Smooth muscle cell (in vitro differentiated cells): ENCODE measurements at regions not wholly inside any gene's neighbourhood (a gene's known extent, or its start where the extent isn't known, plus 50 kb on each side); places are given as distances from the start of the nearest gene placed in this dataset.
A peak's percentile ranks its signal among the peaks of the same experiment; 100 is the strongest.

Experiments
- DNase-seq: peaks from one replicate; lab custom pipeline; 2025; ENCODE audit not compliant: unreplicated experiment; lab: John Stamatoyannopoulos, UW
- H2AFZ ChIP-seq: fragments of 200-600 bp; sonication (generic); 2 replicates; pipeline ENCODE4 v1.6.0; 2016; ENCODE audit warnings: antibody characterized with exemption, low read depth, mild to moderate bottlenecking
- H3F3A ChIP-seq: fragments of 200-600 bp; sonication (generic); 2 replicates; pipeline ENCODE4 v1.6.0; 2017; ENCODE audit warnings: antibody characterized with exemption, low read depth
- H3K27ac ChIP-seq: fragments of 200-600 bp; sonication (generic); 2 replicates; pipeline ENCODE4 v1.5.1; 2016; ENCODE audit warnings: low read depth, mild to moderate bottlenecking
- H3K27me3 ChIP-seq: fragments of 200-600 bp; sonication (generic); 2 replicates; pipeline ENCODE4 v1.6.1; 2016; ENCODE audit warnings: low read depth, mild to moderate bottlenecking
- H3K36me3 ChIP-seq: fragments of 200-600 bp; sonication (generic); 2 replicates; pipeline ENCODE4 v1.5.1; 2016; ENCODE audit warnings: low read depth
- H3K4me1 ChIP-seq: fragments of 200-600 bp; sonication (generic); 2 replicates; pipeline ENCODE4 v1.5.1; 2016; ENCODE audit warnings: low read depth
- H3K4me2 ChIP-seq: fragments of 200-600 bp; sonication (generic); 2 replicates; pipeline ENCODE4 v1.6.0; 2016; ENCODE audit warnings: mild to moderate bottlenecking
- H3K4me3 ChIP-seq: fragments of 200-600 bp; sonication (generic); 2 replicates; pipeline ENCODE4 v1.5.1; 2016; ENCODE audit warnings: mild to moderate bottlenecking
- H3K79me2 ChIP-seq: fragments of 200-600 bp; sonication (generic); 2 replicates; pipeline ENCODE4 v1.6.0; 2016; ENCODE audit warnings: low read depth, mild to moderate bottlenecking
- H3K9ac ChIP-seq: fragments of 200-600 bp; sonication (generic); 2 replicates; pipeline ENCODE4 v1.6.0; 2016; ENCODE audit warnings: low read depth
- H3K9me3 ChIP-seq: fragments of 200-600 bp; sonication (generic); replicated peaks from 2 replicates; pipeline ENCODE4 v1.5.1; 2016; ENCODE audit warnings: low read depth
- H4K20me1 ChIP-seq: fragments of 200-600 bp; sonication (generic); 2 replicates; pipeline ENCODE4 v1.6.0; 2016; ENCODE audit warnings: low read depth
- WGBS: methylation state at CpG from one replicate; pipeline ENCODE4 v1.1.7; 2016; ENCODE audit warnings: low lambda C conversion rate; 5-methylcytosine and 5-hydroxymethylcytosine counted together
- TF ChIP-seq, protein P1 (sequence below): fragments of 200-600 bp; sonication (generic); IDR thresholded peaks from 2 replicates; pipeline ENCODE4 v1.5.1; 2017; ENCODE audit warnings: borderline replicate concordance, mild to moderate bottlenecking, antibody characterized with exemption; ENCODE audit not compliant: insufficient read depth, poor library complexity, severe bottlenecking

- no peak overlapping the region for H3K9ac ChIP-seq
- DNase-seq, result no peak
- H3K4me2 ChIP-seq, result no peak overlapping the region
- H3F3A ChIP-seq, result no peaks in the 10 kb centered on the region
- no peaks in the 10 kb centered on the region for H3K36me3 ChIP-seq
- TF ChIP-seq, protein P1, sequence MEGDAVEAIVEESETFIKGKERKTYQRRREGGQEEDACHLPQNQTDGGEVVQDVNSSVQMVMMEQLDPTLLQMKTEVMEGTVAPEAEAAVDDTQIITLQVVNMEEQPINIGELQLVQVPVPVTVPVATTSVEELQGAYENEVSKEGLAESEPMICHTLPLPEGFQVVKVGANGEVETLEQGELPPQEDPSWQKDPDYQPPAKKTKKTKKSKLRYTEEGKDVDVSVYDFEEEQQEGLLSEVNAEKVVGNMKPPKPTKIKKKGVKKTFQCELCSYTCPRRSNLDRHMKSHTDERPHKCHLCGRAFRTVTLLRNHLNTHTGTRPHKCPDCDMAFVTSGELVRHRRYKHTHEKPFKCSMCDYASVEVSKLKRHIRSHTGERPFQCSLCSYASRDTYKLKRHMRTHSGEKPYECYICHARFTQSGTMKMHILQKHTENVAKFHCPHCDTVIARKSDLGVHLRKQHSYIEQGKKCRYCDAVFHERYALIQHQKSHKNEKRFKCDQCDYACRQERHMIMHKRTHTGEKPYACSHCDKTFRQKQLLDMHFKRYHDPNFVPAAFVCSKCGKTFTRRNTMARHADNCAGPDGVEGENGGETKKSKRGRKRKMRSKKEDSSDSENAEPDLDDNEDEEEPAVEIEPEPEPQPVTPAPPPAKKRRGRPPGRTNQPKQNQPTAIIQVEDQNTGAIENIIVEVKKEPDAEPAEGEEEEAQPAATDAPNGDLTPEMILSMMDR, result peak; percentile 91
- H3K4me3 ChIP-seq, result no peak overlapping the region
- no peak overlapping the region for H3K27ac ChIP-seq
- H3K4me1 ChIP-seq, result no peaks in the 10 kb centered on the region
- H2AFZ ChIP-seq, result peak overlapping the region; percentile 83
- H3K9me3 ChIP-seq, result no peaks in the 10 kb centered on the region
- no peaks in the 10 kb centered on the region for H3K79me2 ChIP-seq
- H4K20me1 ChIP-seq, result no peaks in the 10 kb centered on the region
- H3K27me3 ChIP-seq, result no peaks in the 10 kb centered on the region
Measured at GRCh38 chr1:99481391-99481996, 164.4 kb upstream of the PALMD start.

DNA sequence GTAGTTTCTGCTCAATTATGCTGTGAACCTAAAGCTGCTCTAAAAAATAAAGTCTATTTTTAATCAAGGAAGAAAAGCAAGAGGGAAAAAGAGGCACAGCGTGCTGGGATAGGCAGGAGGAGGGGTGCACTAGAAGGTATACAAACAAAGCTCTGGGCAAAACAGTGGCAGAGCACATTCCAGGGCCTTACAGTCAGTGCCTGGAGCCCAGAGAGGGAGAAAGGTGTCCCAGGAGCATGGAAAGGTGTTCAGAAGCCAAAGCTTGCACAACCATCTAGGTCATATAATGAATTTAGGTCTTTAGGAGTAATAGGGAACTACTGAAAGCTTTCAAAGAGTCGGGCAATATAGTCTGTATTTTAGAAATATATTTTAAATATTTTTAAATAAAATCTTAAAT is 163.6 kb upstream of the PALMD start:
- Histone ChIP-seq H3K4me1 (no peaks in the 10 kb centered on the region), H2AFZ (no peak overlapping the region)
- TF ChIP-seq, protein P1, result no peak

GRCh38 chr1:99482750-99483149 is 163.2 kb upstream of the PALMD start:
- no peaks in the 10 kb centered on the region for H3K36me3 ChIP-seq
- H3F3A ChIP-seq, result no peaks in the 10 kb centered on the region
- no peak overlapping the region for H3K9ac ChIP-seq
- no peak for DNase-seq
- H3K27ac ChIP-seq, result no peak overlapping the region
- no peaks in the 10 kb centered on the region for H4K20me1 ChIP-seq
- H3K27me3 ChIP-seq, result no peaks in the 10 kb centered on the region
- no peak overlapping the region for H3K4me3 ChIP-seq
- no peak overlapping the region for H3K4me2 ChIP-seq
- no peaks in the 10 kb centered on the region for H3K9me3 ChIP-seq
- no peaks in the 10 kb centered on the region for H3K79me2 ChIP-seq
- WGBS, result 91% methylated on average over 4 of the region's 4 CpGs
- no peak overlapping the region for H2AFZ ChIP-seq
- H3K4me1 ChIP-seq, result no peaks in the 10 kb centered on the region
- TF ChIP-seq, protein P1, result no peak

More for the DNA sequence above, 163.6 kb upstream of the PALMD start:
- 92% methylated on average over 2 of the region's 2 CpGs for WGBS
- H3F3A ChIP-seq, result no peaks in the 10 kb centered on the region
- H3K79me2 ChIP-seq, result no peaks in the 10 kb centered on the region
- no peak overlapping the region for H3K27ac ChIP-seq
- H3K4me3 ChIP-seq, result no peak overlapping the region
- no peaks in the 10 kb centered on the region for H3K36me3 ChIP-seq
- H3K27me3 ChIP-seq, result no peaks in the 10 kb centered on the region
- no peak overlapping the region for H3K4me2 ChIP-seq
- DNase-seq, result no peak
- no peaks in the 10 kb centered on the region for H4K20me1 ChIP-seq
- no peak overlapping the region for H3K9ac ChIP-seq
- no peaks in the 10 kb centered on the region for H3K9me3 ChIP-seq

DNA sequence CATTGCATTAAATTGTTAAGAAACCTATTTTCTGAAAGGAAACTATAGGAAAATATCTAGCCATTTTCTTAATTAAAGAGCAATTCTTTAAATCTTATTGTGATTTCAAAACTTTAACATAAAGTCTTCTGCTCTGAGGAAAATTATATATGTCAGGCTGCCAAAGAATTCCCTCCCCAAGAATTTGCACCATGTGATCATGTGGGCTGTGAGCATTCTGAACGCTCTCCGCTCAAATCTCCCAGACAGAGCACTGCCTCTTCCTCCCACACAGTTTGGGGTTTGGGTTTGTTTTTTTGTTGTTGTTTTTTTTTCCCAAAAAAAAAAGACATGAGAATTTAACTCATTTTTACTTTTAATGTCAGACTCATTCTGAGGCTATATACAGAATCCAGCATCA is 155.9 kb upstream of the PALMD start:
- Histone ChIP-seq H3K36me3 (no peaks in the 10 kb centered on the region), H3F3A (no peaks in the 10 kb centered on the region), H3K4me3 (no peak overlapping the region), H3K4me2 (peak overlapping the region; percentile 38), H4K20me1 (no peaks in the 10 kb centered on the region), H3K9ac (no peak overlapping the region), H3K27me3 (no peaks in the 10 kb centered on the region), H2AFZ (no peak overlapping the region), H3K9me3 (no peaks in the 10 kb centered on the region), H3K79me2 (no peaks in the 10 kb centered on the region), H3K27ac (no peak overlapping the region), H3K4me1 (no peaks in the 10 kb centered on the region)
- no peak for DNase-seq
- 54% methylated on average over 2 of the region's 2 CpGs for WGBS
- TF ChIP-seq, protein P1, result no peak
